Epithelial cell of proximal tubule (primary cell): ENCODE measurements at regions not wholly inside any gene's neighbourhood (a gene's known extent, or its start where the extent isn't known, plus 50 kb on each side); places are given as distances from the start of the nearest gene placed in this dataset.

Experiments used
- DNase-seq: peaks from one replicate; pipeline ENCODE4 v3.0.0-alpha.2; 2011; ENCODE audit warnings: low read depth
- H3K4me3 ChIP-seq: 2 replicates; pipeline ENCODE4 v1.5.1; 2011; ENCODE audit warnings: low read depth, mild to moderate bottlenecking, low read length
- TF ChIP-seq, protein P1 (sequence below): conservative IDR thresholded peaks from 2 replicates; pipeline ENCODE4 v1.5.1; 2012; ENCODE audit warnings: low read depth, mild to moderate bottlenecking, low read length

DNA sequence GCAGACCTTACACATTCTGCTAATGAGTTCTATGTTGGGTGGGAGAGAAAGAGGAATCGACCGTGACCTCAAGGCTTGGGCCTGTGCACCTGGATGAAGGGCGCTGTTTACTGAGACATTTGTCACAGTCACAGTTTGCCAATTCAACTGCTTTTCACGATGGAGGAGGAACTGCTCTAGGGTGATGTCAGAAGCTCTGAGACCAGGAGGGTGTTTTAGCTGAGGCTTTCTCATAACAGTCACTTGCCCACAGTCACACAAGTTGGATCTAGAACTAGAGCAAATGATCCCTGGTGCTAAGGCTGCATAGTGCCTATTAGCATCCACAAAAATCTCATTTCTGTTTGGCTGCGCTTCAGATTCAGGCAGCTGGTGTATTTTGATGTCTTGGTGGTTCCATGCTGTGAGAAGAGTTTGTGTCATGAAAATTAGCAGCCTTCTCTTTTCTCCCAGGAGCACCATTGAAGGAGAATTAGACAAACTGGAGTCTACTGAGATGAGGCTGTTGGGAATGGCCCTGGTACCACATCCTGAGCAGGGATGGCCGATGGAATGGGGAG lies 83.3 kb upstream of the TGM3 start:
- H3K4me3 ChIP-seq: no peak overlapping the region
- no peak for DNase-seq
- TF ChIP-seq, protein P1, sequence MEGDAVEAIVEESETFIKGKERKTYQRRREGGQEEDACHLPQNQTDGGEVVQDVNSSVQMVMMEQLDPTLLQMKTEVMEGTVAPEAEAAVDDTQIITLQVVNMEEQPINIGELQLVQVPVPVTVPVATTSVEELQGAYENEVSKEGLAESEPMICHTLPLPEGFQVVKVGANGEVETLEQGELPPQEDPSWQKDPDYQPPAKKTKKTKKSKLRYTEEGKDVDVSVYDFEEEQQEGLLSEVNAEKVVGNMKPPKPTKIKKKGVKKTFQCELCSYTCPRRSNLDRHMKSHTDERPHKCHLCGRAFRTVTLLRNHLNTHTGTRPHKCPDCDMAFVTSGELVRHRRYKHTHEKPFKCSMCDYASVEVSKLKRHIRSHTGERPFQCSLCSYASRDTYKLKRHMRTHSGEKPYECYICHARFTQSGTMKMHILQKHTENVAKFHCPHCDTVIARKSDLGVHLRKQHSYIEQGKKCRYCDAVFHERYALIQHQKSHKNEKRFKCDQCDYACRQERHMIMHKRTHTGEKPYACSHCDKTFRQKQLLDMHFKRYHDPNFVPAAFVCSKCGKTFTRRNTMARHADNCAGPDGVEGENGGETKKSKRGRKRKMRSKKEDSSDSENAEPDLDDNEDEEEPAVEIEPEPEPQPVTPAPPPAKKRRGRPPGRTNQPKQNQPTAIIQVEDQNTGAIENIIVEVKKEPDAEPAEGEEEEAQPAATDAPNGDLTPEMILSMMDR: no peak

DNA sequence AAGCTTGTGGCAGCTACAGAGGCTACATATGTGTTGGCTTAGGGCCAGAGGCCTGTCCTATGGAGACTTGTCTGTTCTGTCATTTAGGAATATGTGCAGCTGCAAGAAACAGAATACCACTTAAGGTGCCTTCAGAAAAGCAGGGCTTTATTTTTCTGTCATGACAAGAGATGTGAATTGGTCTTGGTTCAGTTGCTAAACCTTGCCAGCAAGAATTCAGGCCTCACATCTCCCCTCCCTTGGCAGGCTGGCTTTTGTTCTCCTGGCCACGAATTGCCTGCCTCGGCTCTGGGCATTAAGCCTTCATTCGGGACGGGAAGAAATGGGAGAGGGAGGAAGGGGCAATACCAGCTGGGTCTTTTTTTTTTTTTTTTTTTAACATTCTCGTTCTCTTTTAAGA lies 82.4 kb upstream of the TGM3 start:
- DNase-seq: no peak
- TF ChIP-seq, protein P1: no peak
- no peak overlapping the region for H3K4me3 ChIP-seq

DNA sequence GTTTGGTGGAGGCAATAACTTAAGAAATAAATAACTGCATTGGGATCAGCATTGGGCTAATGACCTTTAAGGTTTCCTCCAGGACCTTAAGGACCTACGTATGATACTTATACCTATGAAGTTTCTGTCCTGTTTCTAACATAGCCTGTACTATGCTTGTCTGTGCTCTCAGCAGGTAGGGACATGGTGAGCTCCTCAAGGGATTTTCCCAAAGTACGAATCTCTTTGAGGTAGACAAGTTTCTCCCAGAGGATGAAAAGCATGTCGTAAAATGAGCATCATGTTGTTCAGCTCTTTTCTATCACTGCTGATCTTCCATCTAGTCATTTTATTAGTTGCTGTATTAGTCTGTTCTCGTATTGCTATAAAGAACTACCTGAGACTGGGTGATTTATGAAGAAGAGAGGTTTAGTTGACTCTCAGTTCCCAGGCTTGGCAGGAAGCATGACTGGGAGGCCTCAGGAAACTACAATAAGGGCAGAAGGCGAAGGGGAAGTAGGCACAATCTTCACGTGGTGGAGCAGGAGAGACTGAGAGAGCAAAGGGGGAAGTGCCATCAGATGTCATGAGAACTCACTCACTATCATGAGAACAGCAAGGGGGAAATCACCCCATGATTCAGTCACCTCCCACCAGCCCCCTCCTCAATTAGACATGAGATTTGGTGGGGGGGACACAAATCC lies 77.8 kb upstream of the TGM3 start:
- no peak overlapping the region for H3K4me3 ChIP-seq
- TF ChIP-seq, protein P1: no peak
- DNase-seq: no peak

DNA sequence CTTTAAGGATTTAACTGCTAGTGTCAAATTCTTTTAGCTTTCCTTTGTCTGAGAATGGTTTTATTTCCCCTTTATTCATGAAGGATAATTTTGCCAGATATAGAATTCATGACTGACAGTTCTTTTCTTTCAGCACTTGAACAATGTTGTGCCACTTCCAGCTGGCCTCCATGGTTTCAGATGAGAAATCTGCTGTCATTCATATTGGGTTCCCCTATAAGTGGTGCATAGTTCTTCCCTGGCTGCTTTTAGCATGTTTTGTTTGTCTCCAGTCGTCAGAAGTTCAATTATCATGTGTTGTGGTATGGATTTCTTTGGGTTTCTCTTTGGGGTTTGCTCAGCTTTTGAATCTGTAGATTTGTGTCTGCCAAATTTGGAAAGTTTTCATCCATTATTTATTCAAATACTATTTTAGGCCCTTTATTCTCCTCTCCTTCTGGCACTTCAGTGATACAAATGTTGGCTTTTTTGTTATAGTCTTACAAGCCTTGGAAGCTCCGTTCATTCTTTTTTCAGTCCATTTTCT lies 76.3 kb upstream of the TGM3 start:
- no peak overlapping the region for H3K4me3 ChIP-seq
- no peak for DNase-seq
- TF ChIP-seq, protein P1: no peak

DNA sequence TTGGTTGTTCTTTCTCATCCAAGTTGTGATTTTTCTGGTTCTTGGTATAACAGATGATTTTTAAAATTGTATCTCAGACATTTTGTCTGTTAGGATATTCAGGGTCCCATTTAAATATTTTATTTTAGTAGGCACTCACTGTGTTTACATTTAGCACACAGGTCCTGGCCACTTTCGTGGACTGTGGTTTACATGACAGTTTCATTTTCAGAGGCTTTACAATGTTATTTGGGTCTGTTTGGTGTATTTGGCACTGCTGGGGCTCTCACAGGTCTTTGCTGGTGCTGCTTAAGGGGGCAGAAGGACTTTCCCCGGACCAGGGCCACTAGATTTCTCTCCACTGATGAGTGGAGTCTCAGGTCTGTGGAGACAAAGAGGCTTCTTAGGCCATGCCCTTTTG lies 75.5 kb upstream of the TGM3 start:
- H3K4me3 ChIP-seq: no peak overlapping the region
- TF ChIP-seq, protein P1: no peak
- DNase-seq: no peak

DNA sequence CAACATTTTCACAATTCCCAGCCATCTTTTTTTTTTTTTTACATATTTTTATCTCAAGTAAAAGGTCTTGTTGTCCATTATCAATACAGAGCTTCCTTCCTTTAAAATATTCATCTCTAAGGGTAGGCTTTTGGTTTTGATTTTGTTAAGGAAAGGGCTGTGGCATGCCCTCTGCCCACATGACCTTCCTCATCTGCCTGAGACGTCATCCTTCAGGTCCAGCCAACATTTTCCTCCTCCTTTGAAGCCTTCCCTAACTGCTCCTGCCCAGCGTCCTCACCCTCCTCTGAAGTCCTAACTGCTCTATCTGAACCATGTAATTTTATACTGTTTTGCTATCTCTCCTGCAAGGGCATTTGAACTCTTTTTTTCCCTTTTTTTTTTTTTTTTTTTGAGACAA lies 73.9 kb upstream of the TGM3 start:
- TF ChIP-seq, protein P1: no peak
- H3K4me3 ChIP-seq: no peak overlapping the region
- no peak for DNase-seq
